ENCODE measurements at regions not wholly inside any gene's neighbourhood (a gene's known extent, or its start where the extent isn't known, plus 50 kb on each side); places are given as distances from the start of the nearest gene placed in this dataset.

GRCh38 chr6:43873806-43874714, 104.0 kb downstream of the VEGFA start:
- H3K4me3 ChIP-seq (ENCODE audit: low read length), result no peak overlapping the region
- no peak for DNase-seq (ENCODE audit: low read depth, low spot score)

- no peak overlapping the region for H3K4me3 ChIP-seq (ENCODE audit: low read length)
- no peak for DNase-seq (ENCODE audit: low read depth, low spot score)
Measured at GRCh38 chr6:43871933-43872332, 101.9 kb downstream of the VEGFA start.

- DNase-seq (ENCODE audit: low read depth, low spot score), result no peak
- H3K4me3 ChIP-seq (ENCODE audit: low read length), result no peak overlapping the region
Measured at GRCh38 chr6:43871284-43871683, 101.3 kb downstream of the VEGFA start.

- H3K4me3 ChIP-seq (ENCODE audit: low read length), result no peak overlapping the region
- no peak for DNase-seq (ENCODE audit: low read depth, low spot score)
Measured at GRCh38 chr6:43870660-43871061, 100.7 kb downstream of the VEGFA start.

GRCh38 chr6:43869792-43870659, 100.0 kb downstream of the VEGFA start:
- no peak for DNase-seq (ENCODE audit: low read depth, low spot score)
- no peak overlapping the region for H3K4me3 ChIP-seq (ENCODE audit: low read length)

GRCh38 chr6:43869079-43869710, 99.2 kb downstream of the VEGFA start:
- DNase-seq (ENCODE audit: low read depth, low spot score), result no peak
- H3K4me3 ChIP-seq (ENCODE audit: low read length), result no peak overlapping the region

GRCh38 chr6:43868467-43868866, 98.5 kb downstream of the VEGFA start:
- no peak overlapping the region for H3K4me3 ChIP-seq (ENCODE audit: low read length)
- DNase-seq (ENCODE audit: low read depth, low spot score), result no peak

- DNase-seq (ENCODE audit: low read depth, low spot score), result no peak
- no peak overlapping the region for H3K4me3 ChIP-seq (ENCODE audit: low read length)
Measured at GRCh38 chr6:43867996-43868395, 98.0 kb downstream of the VEGFA start.

- H3K4me3 ChIP-seq (ENCODE audit: low read length), result no peak overlapping the region
- DNase-seq (ENCODE audit: low read depth, low spot score), result no peak
Measured at GRCh38 chr6:43867246-43867645, 97.2 kb downstream of the VEGFA start.

- DNase-seq (ENCODE audit: low read depth, low spot score), result no peak
- H3K4me3 ChIP-seq (ENCODE audit: low read length), result no peak overlapping the region
Measured at GRCh38 chr6:43865932-43866645, 96.1 kb downstream of the VEGFA start.

GRCh38 chr6:43865086-43865485, 95.1 kb downstream of the VEGFA start:
- H3K4me3 ChIP-seq (ENCODE audit: low read length), result no peak overlapping the region
- no peak for DNase-seq (ENCODE audit: low read depth, low spot score)

GRCh38 chr6:43862925-43863324, 92.9 kb downstream of the VEGFA start:
- DNase-seq (ENCODE audit: low read depth, low spot score), result no peak

GRCh38 chr6:43861212-43861894, 91.3 kb downstream of the VEGFA start:
- no peak for DNase-seq (ENCODE audit: low read depth, low spot score)

More at GRCh38 chr6:43862925-43863324, 92.9 kb downstream of the VEGFA start:
- H3K4me3 ChIP-seq (ENCODE audit: low read length), result no peak overlapping the region

GRCh38 chr6:43860285-43860684, 90.3 kb downstream of the VEGFA start:
- no peak for DNase-seq (ENCODE audit: low read depth, low spot score)
- H3K4me3 ChIP-seq (ENCODE audit: low read length), result no peak overlapping the region

More at GRCh38 chr6:43861212-43861894, 91.3 kb downstream of the VEGFA start:
- H3K4me3 ChIP-seq (ENCODE audit: low read length), result no peak overlapping the region

GRCh38 chr6:43859213-43859612, 89.2 kb downstream of the VEGFA start:
- DNase-seq (ENCODE audit: low read depth, low spot score), result no peak
- H3K4me3 ChIP-seq (ENCODE audit: low read length), result no peak overlapping the region

GRCh38 chr6:43858161-43859153, 88.4 kb downstream of the VEGFA start:
- DNase-seq (ENCODE audit: low read depth, low spot score), result no peak
- H3K4me3 ChIP-seq (ENCODE audit: low read length), result no peak overlapping the region

GRCh38 chr6:43856005-43856765, 86.2 kb downstream of the VEGFA start:
- H3K4me3 ChIP-seq (ENCODE audit: low read length), result no peak overlapping the region
- no peak for DNase-seq (ENCODE audit: low read depth, low spot score)
